Psoas muscle (tissue), 7 donors: ENCODE measurements at regions not wholly inside any gene's neighbourhood (a gene's known extent, or its start where the extent isn't known, plus 50 kb on each side); places are given as distances from the start of the nearest gene placed in this dataset.

ENCODE experiments used
- ATAC-seq, 4 donors: fragments of 200-7000 bp; cut with Tn5 transposase; one replicate each; pipeline ENCODE4 v1.9.1; 2020; ENCODE audit warnings: moderate library complexity in 3 of 4, mild to moderate bottlenecking in 2 of 4
- DNase-seq, 2 donors: peaks; one replicate each; pipeline ENCODE4 v3.0.0-alpha.2; 2020
- H3K27ac ChIP-seq: fragments of 200-600 bp; one replicate; pipeline ENCODE4 v1.8.0; 2022
- H3K27me3 ChIP-seq, 3 donors: fragments of 200-600 bp in 1 of 3; one replicate each; pipeline versions ENCODE4 v1.6.1 to v1.8.0; 2013 to 2022; ENCODE audit warnings: low read length in 2 of 3, mild to moderate bottlenecking in 2 of 3, moderate library complexity in 1 of 3; ENCODE audit not compliant: insufficient read depth in 3 of 3
- H3K36me3 ChIP-seq, 2 donors: fragments of 200-600 bp in 1 of 2; one replicate each; pipeline versions ENCODE4 v1.6.1 to v1.8.0; 2013 to 2022; ENCODE audit warnings: low read depth in 1 of 2, mild to moderate bottlenecking in 1 of 2, moderate library complexity in 1 of 2; ENCODE audit not compliant: insufficient read depth in 1 of 2
- H3K4me1 ChIP-seq: fragments of 200-600 bp; one replicate; pipeline ENCODE4 v1.8.0; 2022
- H3K4me3 ChIP-seq: fragments of 200-600 bp; one replicate; pipeline ENCODE4 v1.8.0; 2022; ENCODE audit warnings: mild to moderate bottlenecking
- H3K9me3 ChIP-seq: fragments of 200-600 bp; one replicate; pipeline ENCODE4 v1.8.0; 2022
- WGBS, 3 donors: extraction: QIAGEN DNeasy Blood & Tissue Kit; methylation state at CpG; one replicate each; pipeline versions ENCODE4 v1.1.6 to v1.1.7; 2013; 5-methylcytosine and 5-hydroxymethylcytosine counted together
- intact Hi-C, 2 donors: fragments of 100-400 bp; cut with DNase I; formaldehyde crosslinking; loops; one replicate each; pipeline versions ENCODE4 v1.11.0 to v1.14.2; 2022
- TF ChIP-seq, protein P1 (sequence below): fragments of 200-600 bp; IDR thresholded peaks from one replicate; pipeline ENCODE4 v1.8.0; 2022; ENCODE audit warnings: antibody characterized with exemption
- donor health status: healthy with polysubstance abuse.
- donor health status: DM: no; HTN: no; CAD: no; lungs with moderate emphysema.
- donor health status: Bipolar disorder and iron deficiency.
- donor health status: healthy.
- donor health status: DM: yes; HTN: yes; CAD: no.
- donor health status: DM: no; HTN: no; CAD: no.
- donor health status: DM: yes; HTN: yes; CAD: no.

DNA sequence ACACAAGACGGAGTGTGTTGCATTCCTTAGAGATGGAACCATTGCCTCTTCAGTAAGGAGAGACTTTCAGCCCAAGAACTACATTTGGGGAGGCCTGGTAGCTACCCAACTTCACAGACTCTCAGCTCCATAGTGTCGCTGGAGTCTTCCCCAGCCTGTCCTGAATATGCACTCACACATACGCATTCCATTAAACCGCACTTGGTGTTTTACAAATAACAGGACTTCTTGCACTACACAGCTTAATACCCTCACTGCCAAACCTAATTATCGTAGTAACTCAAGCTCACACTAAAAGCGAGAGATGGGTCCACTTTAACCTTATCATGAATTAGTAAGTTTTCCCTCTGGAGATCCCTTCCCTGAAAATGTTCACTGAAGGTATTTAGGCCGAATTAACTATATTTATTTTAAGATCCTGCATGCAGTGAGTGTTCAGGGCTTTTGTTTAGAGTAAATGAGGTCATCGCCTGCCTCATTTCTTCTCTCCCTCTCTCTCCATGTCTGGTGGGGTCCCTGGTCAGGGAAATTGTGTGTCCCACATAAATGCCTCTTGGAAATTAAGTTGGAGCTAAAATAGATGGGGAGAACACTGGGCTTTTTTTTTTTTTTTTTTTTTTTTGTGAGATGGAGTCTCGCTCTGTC lies 171.9 kb downstream of the FAM43A start:
- Histone ChIP-seq H3K27ac (no peak overlapping the region), H3K27me3 (no peaks in the 10 kb centered on the region), H3K36me3 (no peaks in the 10 kb centered on the region), H3K9me3 (no peaks in the 10 kb centered on the region), H3K4me3 (no peak overlapping the region), H3K4me1 (peaks cover 19% of the 10 kb centered on the region)
- 94 to 96% (median 94%) methylated on average over 9 of the region's 9 CpGs for WGBS, 3 donors
- no peak for DNase-seq
- TF ChIP-seq, protein P1, sequence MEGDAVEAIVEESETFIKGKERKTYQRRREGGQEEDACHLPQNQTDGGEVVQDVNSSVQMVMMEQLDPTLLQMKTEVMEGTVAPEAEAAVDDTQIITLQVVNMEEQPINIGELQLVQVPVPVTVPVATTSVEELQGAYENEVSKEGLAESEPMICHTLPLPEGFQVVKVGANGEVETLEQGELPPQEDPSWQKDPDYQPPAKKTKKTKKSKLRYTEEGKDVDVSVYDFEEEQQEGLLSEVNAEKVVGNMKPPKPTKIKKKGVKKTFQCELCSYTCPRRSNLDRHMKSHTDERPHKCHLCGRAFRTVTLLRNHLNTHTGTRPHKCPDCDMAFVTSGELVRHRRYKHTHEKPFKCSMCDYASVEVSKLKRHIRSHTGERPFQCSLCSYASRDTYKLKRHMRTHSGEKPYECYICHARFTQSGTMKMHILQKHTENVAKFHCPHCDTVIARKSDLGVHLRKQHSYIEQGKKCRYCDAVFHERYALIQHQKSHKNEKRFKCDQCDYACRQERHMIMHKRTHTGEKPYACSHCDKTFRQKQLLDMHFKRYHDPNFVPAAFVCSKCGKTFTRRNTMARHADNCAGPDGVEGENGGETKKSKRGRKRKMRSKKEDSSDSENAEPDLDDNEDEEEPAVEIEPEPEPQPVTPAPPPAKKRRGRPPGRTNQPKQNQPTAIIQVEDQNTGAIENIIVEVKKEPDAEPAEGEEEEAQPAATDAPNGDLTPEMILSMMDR, result no peak
- intact Hi-C loops, result loop anchor here (10.0 kb wide), 2 partner anchors 163 to 173 kb away; partner anchors contain the start of gene FAM43A (in 1 of the 2)
- no peak for ATAC-seq

DNA sequence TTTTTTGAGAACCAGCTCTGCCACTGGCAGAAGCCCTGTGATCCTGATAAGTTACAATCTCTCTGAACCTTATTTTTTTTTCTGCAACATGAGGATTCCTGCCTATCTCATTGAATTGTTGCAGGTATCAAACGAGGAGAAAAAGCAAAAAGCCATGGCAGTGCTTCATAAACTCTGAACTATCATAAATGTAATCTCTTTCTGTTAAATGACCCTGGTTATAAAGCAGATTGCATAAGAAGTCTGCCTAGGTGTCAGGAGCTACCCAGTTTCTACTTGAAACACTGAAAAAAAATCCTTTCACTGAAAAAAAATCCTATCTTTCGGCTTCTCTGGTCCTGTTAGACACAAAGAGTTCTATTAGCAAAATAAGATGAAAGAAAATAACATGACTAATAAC lies 172.7 kb downstream of the FAM43A start:
- H3K4me3 ChIP-seq, result no peak overlapping the region
- no peaks in the 10 kb centered on the region for H3K9me3 ChIP-seq
- H3K27me3 ChIP-seq, result no peaks in the 10 kb centered on the region
- no peak overlapping the region for H3K27ac ChIP-seq
- no peaks in the 10 kb centered on the region for H3K36me3 ChIP-seq
- H3K4me1 ChIP-seq, result peaks cover 12% of the 10 kb centered on the region
- TF ChIP-seq, protein P1, result no peak
- intact Hi-C loops, result loop anchor here (10.0 kb wide), 2 partner anchors 164 to 174 kb away; partner anchors contain the start of gene FAM43A (in 1 of the 2)
- 91 to 94% (median 93%) methylated on average over 2 of the region's 2 CpGs for WGBS, 3 donors
- no peak for ATAC-seq
- no peak for DNase-seq

DNA sequence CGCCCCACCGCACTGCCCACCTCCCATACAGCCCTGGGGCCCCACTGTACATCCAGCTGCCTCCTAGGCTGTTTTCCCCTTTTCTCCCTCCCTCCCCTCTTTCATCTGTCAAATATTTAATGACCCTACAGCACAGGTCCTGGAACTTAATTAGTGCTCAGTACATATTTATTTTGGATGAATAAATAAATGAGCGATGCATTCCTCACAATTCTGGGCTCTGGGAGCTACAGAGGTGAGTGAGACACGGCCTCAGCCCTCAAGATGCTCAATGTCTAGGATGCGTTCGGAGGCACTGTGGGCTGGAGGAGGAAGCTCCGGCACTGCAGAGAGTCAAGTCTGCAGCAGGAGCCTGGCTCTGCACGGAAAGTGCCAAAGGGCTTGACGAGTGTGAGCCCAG lies 175.0 kb downstream of the FAM43A start:
- ATAC-seq, result no peak
- WGBS, 3 donors, result 83 to 86% (median 85%) methylated on average over 9 of the region's 9 CpGs
- no peak for DNase-seq
- TF ChIP-seq, protein P1, result no peak
- intact Hi-C loops, result loop anchor here in 1 of 2 donors (10.0 kb wide), 1 partner anchor 244 kb away; no protein-coding TSS in a partner anchor
- Histone ChIP-seq H3K4me3 (no peak overlapping the region), H3K36me3 (no peaks in the 10 kb centered on the region), H3K27ac (no peak overlapping the region), H3K27me3 (no peaks in the 10 kb centered on the region), H3K4me1 (no peaks in the 10 kb centered on the region), H3K9me3 (no peaks in the 10 kb centered on the region)

DNA sequence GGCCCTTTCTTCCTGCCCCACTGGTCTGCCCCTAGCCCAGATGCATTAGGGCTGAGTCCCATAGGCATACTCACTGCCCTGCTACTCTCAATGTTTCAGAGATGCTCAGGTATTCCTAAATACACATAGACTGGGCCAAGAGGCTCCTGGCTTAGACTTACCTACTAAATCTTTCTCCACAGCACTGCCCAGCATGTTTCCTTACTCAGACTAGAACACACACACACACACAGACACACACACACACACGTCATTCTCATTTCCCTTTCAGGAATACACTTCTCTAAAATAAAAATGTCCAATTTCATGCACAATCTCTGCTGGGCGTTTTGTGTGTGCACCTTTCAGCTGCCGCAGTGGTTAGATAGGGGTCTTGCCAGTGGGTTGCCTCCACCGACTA lies 175.7 kb downstream of the FAM43A start:
- intact Hi-C loops, result loop anchor here in 1 of 2 donors (10.0 kb wide), 1 partner anchor 243 kb away; no protein-coding TSS in a partner anchor

More for the DNA sequence above, 175.7 kb downstream of the FAM43A start:
- DNase-seq (no peak), ATAC-seq (no peak)
- no peak overlapping the region for H3K27ac ChIP-seq
- no peaks in the 10 kb centered on the region for H3K4me1 ChIP-seq
- WGBS, 3 donors, result 87 to 92% (median 88%) methylated on average over 4 of the region's 4 CpGs
- no peak overlapping the region for H3K4me3 ChIP-seq
- H3K36me3 ChIP-seq, result no peaks in the 10 kb centered on the region
- H3K9me3 ChIP-seq, result no peaks in the 10 kb centered on the region
- TF ChIP-seq, protein P1, result no peak
- no peaks in the 10 kb centered on the region for H3K27me3 ChIP-seq
